ENCODE measurements at regions not wholly inside any gene's neighbourhood (a gene's known extent, or its start where the extent isn't known, plus 50 kb on each side); places are given as distances from the start of the nearest gene placed in this dataset.

- Histone ChIP-seq H3K9me3 (no peaks in the 10 kb centered on the region), H3K4me1 (no peaks in the 10 kb centered on the region), H3K27me3 (no peaks in the 10 kb centered on the region), H3K27ac (no peak overlapping the region), H3K36me3 (no peaks in the 10 kb centered on the region), H3K4me3 (no peak overlapping the region)
- no peak for TF ChIP-seq CTCF (IDR thresholded peaks at IDR 0.05)
- no peak for TF ChIP-seq POLR2A (IDR thresholded peaks at IDR 0.05)
- no peak for DNase-seq
These were observed 106.8 kb upstream of the FBN2 start for GRCh38 chr5:128644863-128645262.

DNA sequence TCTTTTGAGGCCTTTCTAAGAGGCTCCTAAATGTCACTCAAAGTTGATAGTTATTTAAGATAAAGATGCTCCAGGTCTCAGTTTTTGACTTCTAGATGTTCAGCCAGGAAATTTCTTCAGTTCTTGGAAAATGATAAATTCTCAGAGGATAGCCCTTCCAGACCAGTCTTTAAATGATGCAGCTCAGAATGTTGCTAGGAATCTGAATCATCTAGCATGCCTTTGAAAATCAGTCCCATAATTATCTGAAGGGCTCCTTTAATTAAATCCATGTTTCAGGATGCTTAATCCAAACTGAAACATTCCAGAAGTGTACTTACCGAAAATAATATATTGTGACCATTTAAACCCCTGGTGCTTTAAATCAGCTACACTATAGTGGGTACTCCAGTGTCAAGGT lies 107.5 kb upstream of the FBN2 start:
- TF ChIP-seq CTCF (IDR thresholded peaks at IDR 0.05) (no peak), POLR2A (IDR thresholded peaks at IDR 0.05) (no peak)
- no peak overlapping the region for H3K4me3 ChIP-seq
- no peaks in the 10 kb centered on the region for H3K9me3 ChIP-seq
- H3K27me3 ChIP-seq: no peaks in the 10 kb centered on the region
- H3K4me1 ChIP-seq: no peaks in the 10 kb centered on the region
- H3K36me3 ChIP-seq: no peaks in the 10 kb centered on the region
- no peak overlapping the region for H3K27ac ChIP-seq
- no peak for DNase-seq

DNA sequence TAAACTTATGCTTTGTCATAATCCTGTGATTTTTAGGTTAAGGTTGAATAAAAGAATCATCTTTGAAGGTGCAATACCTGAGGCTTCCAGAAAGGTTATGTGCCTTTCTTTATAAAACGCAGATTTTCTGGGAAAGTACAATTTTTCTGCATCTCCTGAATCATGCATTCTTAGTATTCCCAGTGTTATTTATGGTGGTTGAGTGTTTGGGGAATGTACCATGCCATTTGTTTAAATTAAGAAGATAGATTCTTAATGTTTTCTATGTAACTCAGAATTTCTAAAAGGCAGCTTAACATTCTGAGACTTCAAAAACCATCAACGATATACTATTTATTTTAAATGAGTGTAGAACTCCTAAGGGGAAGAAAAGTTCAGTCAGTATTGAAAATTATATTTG lies 108.1 kb upstream of the FBN2 start:
- H3K36me3 ChIP-seq: no peaks in the 10 kb centered on the region
- no peak overlapping the region for H3K4me3 ChIP-seq
- no peaks in the 10 kb centered on the region for H3K4me1 ChIP-seq
- DNase-seq: no peak
- no peak overlapping the region for H3K27ac ChIP-seq
- H3K27me3 ChIP-seq: no peaks in the 10 kb centered on the region
- TF ChIP-seq CTCF (IDR thresholded peaks at IDR 0.05) (no peak), POLR2A (IDR thresholded peaks at IDR 0.05) (no peak)
- H3K9me3 ChIP-seq: no peaks in the 10 kb centered on the region

DNA sequence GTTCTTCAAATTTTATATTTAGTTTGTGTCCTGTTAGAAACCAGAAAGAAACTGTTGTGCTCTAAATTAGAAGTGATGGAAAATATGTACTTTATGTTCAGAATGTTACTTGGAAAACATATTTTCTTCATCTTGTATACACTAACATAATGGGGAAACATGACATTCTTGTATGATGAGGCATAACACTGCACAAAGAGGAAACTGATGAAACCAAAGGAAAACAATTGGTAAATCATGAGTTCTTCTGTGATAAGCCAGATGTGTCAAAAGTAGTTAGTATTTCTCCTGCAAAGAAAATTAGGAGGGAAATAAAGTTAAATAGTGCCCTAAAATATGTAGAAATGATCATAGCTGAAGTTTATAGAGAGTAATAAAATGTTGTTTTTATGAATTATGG lies 111.1 kb upstream of the FBN2 start:
- DNase-seq: no peak
- Histone ChIP-seq H3K4me1 (no peaks in the 10 kb centered on the region), H3K9me3 (no peaks in the 10 kb centered on the region), H3K36me3 (no peaks in the 10 kb centered on the region), H3K27ac (no peak overlapping the region), H3K4me3 (no peak overlapping the region), H3K27me3 (no peaks in the 10 kb centered on the region)
- TF ChIP-seq CTCF (IDR thresholded peaks at IDR 0.05) (no peak), POLR2A (IDR thresholded peaks at IDR 0.05) (no peak)

GRCh38 chr5:128662997-128663396 lies 125.0 kb upstream of the FBN2 start:
- Histone ChIP-seq H3K9me3 (no peaks in the 10 kb centered on the region), H3K4me3 (no peak overlapping the region), H3K27me3 (no peaks in the 10 kb centered on the region), H3K4me1 (no peaks in the 10 kb centered on the region), H3K36me3 (no peaks in the 10 kb centered on the region), H3K27ac (no peak overlapping the region)
- no peak for DNase-seq
- no peak for TF ChIP-seq POLR2A (IDR thresholded peaks at IDR 0.05)
- no peak for TF ChIP-seq CTCF (IDR thresholded peaks at IDR 0.05)

DNA sequence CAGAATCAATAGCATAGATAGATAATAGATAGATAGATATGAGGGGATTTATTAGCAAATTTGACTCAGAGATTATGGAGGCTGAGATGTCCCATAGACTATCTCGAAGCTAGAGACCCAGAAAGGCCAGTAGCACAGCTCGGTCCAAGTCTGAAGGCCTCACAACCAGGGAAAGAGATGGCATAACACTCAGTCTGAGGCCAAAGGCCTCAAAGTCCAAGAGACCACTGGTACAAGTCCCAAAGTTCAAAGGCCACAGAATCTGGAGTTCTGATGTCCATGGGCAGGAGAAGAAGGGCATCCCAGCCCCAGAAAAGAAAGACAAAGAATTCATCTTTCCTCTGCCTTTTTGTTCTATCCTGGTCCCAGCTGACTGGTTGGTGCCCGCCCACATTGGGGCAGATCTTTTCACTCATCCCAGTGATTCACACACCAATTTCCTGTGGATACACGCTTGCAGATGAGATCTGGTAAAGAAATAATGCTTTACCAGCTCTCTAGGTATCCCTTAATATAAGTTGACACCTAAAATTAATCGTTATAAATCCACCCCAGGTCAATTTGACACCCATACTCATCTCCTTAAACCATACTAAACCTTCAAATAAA lies 127.8 kb upstream of the FBN2 start:
- DNase-seq: no peak
- TF ChIP-seq CTCF (IDR thresholded peaks at IDR 0.05) (no peak), POLR2A (IDR thresholded peaks at IDR 0.05) (no peak)
- Histone ChIP-seq H3K4me3 (no peak overlapping the region), H3K27ac (no peak overlapping the region), H3K36me3 (no peaks in the 10 kb centered on the region), H3K27me3 (no peaks in the 10 kb centered on the region), H3K4me1 (no peaks in the 10 kb centered on the region), H3K9me3 (no peaks in the 10 kb centered on the region)

Data from Peyer's patch (tissue), 4 donors.